ENCODE measurements at regions not wholly inside any gene's neighbourhood (a gene's known extent, or its start where the extent isn't known, plus 50 kb on each side); places are given as distances from the start of the nearest gene placed in this dataset.

- no peak for TF ChIP-seq CTCF (IDR thresholded peaks at IDR 0.05; ENCODE audit: low read depth, low read length)
- no peak for TF ChIP-seq EZH2phosphoT487 (IDR thresholded peaks at IDR 0.05; ENCODE audit: low read depth)
Observed at GRCh38 chr5:21212026-21212425, 1224.0 kb upstream of the CDH18 start.
